ENCODE measurements at regions not wholly inside any gene's neighbourhood (a gene's known extent, or its start where the extent isn't known, plus 50 kb on each side); places are given as distances from the start of the nearest gene placed in this dataset.

DNA sequence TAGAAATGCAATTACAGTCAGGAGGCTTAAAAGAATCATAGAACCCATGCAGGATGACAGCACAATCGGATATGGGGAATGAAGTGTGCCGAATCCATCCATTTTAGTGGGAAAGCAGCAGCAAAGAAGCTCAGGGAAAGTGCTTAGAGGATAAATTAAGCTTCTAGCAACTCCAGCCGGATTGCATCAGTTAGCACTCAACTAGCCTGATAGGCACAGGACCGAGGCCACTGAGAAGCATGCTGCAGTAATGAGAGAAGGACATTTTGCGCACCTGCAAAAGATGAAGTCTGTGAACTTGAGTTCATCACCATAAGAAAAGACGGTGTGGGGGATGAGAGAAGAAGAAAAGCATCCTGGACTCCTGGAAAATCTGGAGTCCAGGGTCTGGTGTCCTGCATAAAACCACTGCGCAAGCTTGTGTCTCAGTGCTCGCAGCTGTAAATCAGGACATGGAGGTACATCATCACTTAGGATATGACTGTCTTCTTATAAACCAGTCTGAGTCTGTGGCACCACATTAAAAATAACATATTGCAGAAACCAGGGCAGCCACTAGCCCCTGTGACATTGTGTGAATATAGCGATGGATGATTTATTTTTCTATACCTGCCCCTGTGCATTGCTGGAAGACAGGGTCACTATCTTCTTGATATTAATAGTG lies 665.5 kb upstream of the SOX11 start:
- DNase-seq (ENCODE audit: extremely low read depth, low read depth, low spot score): no peak

GRCh38 chr2:5035057-5035488 lies 657.1 kb upstream of the SOX11 start:
- no peak for DNase-seq (ENCODE audit: extremely low read depth, low read depth, low spot score)

DNA sequence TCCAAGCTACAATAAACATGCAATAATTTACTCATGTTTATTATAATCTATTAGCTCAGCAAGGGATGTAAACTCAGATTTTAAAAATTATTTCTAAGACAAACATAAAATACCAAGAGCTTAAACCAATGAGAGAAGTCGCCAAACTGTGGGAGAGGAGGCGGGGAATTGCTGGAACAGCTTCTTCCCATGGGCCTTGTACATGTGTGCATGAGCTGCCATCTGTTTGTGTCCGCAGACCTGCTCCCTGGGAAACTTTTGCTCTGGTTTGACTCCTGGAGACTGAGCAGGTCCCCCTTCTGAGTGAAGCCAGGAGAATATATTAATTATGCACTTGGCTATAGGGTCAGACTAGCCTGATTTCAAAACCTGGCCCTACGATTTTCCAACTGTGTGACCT lies 655.9 kb upstream of the SOX11 start:
- DNase-seq (ENCODE audit: extremely low read depth, low read depth, low spot score): no peak

DNA sequence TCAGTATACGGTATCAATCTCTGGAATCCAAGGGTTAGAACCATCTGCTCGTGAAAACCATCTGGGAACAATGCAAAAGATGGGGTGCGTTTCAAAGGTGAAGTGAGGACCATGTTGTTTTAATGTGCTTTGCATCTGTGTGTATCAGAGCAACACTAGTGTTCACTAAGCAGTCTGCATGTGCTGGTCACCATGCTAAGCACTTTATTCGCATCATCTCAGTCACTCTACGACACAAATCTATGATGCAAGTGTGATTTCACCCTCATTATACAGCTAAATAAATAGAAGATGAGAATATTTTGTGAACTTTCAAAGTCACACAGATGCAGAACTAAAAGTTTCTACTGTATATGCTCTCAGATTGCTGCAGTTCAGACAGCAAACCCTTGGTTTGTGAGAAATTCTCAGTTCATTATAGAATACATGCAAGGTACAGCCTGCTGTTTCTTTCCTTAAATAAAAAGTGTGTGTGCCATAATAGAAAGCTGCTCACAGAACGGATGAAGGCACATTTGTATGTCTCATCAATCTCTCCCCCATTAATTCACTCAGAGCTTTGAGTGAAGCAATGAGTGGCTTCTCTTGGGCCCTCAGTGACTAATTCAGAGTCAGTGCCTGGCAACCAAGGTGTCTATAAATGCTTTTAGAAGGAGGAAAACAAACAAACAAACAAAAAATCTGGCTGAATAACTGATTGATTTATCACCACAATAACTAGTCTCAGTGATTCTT lies 652.8 kb upstream of the SOX11 start:
- no peak for DNase-seq (ENCODE audit: extremely low read depth, low read depth, low spot score)

DNA sequence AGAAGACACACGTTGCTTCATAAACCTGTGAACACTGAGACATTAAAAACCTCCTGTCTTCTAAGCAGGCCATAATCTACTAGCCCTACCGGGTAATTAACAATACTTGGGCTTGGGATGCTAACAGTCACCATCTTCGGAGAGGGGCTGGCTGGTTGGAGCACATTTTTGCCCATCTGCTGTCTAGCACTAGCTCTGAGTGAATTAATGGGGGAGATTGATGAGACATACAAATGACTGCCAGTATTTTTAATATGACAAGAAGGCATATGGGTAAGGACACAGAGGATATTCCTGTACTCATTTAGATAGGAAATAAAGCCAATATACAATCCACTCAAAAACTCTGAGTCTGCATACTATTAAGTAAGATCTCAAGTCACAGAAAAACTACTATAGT lies 651.6 kb upstream of the SOX11 start:
- DNase-seq (ENCODE audit: extremely low read depth, low read depth, low spot score): no peak

DNA sequence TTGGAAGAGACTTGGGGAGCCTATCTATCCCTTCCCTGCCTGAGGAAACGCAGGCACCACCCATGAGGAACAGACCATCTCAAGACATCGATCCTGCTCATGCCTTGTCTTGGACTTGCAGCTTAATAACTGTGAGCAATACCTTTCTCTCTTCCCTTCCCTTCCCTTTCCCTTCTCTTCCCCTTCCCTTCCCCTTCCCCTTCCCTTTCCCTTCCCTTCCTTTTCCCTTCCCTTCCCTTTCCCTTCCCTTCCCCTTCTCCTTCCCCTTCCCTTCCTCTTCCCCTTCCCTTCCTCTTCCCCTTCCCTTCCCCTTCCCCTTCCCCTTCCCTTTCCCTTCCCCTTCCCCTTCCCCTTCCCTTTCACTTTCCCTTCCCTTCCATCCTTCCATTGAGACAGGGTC lies 650.7 kb upstream of the SOX11 start:
- DNase-seq (ENCODE audit: extremely low read depth, low read depth, low spot score): no peak

- no peak for DNase-seq (ENCODE audit: extremely low read depth, low read depth, low spot score)
Measured at GRCh38 chr2:5042666-5043440, 649.3 kb upstream of the SOX11 start.

GRCh38 chr2:5051300-5051699 lies 640.9 kb upstream of the SOX11 start:
- DNase-seq (ENCODE audit: extremely low read depth, low read depth, low spot score): no peak

DNA sequence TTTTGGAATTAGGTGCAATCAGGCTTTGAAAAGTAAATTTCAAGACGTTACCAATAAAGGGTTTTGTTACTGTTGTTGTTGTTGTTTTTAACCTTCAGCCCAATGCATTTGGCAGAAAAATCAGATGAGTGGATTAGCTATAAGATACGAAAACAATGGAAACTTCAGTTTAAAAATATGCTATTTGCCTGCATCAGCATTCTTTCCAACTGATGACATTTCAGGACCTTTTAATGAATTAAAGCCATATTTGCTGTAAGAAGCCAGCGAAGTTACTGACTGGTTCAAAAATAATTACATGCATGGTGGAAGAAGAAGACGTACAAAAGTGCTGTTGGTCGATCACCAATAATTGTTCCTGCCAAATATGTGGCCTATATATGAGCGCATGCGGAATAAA lies 639.3 kb upstream of the SOX11 start:
- DNase-seq (ENCODE audit: extremely low read depth, low read depth, low spot score): no peak

- DNase-seq (ENCODE audit: extremely low read depth, low read depth, low spot score): no peak
Measured at GRCh38 chr2:5057891-5058351, 634.3 kb upstream of the SOX11 start.

DNA sequence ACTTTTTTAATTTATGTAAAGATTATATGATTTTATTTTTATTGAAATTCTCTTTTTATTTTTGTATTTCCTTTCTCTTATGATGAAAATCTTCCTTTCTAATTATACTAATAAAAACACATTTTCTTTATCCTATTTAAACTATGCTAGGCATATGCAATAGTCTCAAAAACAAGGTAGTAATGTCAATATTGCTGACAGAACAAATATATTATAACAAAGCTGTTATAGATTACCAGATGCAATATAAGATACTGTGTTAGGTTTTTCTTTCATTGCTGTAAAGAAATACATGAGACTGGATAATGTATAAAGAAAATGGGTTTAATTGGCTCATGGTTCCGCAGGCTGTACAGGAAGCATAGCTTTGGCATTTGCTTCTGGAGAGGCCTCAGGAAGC lies 631.2 kb upstream of the SOX11 start:
- no peak for DNase-seq (ENCODE audit: extremely low read depth, low read depth, low spot score)

- DNase-seq (ENCODE audit: extremely low read depth, low read depth, low spot score): no peak
Measured at GRCh38 chr2:5064687-5065086, 627.5 kb upstream of the SOX11 start.

GRCh38 chr2:5067816-5068215 lies 624.4 kb upstream of the SOX11 start:
- no peak for DNase-seq (ENCODE audit: extremely low read depth, low read depth, low spot score)

GRCh38 chr2:5070257-5070656 lies 621.9 kb upstream of the SOX11 start:
- DNase-seq (ENCODE audit: extremely low read depth, low read depth, low spot score): no peak

DNA sequence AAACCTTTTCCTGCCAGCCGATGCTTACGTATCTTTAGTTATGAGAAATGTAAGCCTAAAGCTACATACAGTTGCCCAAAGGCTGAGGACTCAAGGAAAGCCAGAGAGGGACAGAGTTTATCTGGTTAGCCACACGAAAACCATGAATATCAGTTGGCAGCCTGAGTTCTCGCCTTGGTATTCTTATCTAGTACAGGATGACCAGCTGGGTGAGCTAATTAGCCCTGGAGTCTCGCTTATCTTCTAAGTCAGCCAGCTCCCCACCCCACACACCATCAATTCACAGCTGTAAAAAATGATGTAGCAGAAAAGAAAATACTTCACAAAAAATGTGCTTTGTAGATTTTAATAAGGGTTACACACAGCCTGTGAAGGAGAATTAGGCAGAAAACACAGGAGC lies 617.5 kb upstream of the SOX11 start:
- no peak for DNase-seq (ENCODE audit: extremely low read depth, low read depth, low spot score)

DNA sequence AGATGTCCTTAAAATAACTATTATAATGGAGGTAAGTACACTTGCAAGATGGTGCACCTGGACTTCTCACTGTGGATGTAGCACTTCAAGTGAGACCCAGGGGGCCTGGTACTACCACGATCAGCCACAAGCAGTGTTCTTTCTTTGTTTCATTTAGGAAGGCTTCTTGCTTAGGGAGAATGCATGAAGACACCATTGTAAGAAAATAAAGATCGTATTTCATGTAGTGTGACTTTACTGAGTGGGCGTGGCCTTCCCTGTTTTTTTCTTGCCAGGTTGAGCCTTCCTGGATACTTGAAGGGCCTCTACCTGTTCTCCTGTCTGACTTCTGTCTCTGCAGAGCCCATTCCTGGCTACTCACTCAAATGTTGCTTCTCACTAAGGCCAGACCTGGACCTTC lies 615.6 kb upstream of the SOX11 start:
- DNase-seq (ENCODE audit: extremely low read depth, low read depth, low spot score): no peak

GRCh38 chr2:5077479-5078089 lies 614.6 kb upstream of the SOX11 start:
- peak; percentile 16 for DNase-seq (ENCODE audit: extremely low read depth, low read depth, low spot score)

GRCh38 chr2:5083402-5083801 lies 608.8 kb upstream of the SOX11 start:
- DNase-seq (ENCODE audit: extremely low read depth, low read depth, low spot score): no peak

GRCh38 chr2:5089409-5089808 lies 602.8 kb upstream of the SOX11 start:
- no peak for DNase-seq (ENCODE audit: extremely low read depth, low read depth, low spot score)

DNA sequence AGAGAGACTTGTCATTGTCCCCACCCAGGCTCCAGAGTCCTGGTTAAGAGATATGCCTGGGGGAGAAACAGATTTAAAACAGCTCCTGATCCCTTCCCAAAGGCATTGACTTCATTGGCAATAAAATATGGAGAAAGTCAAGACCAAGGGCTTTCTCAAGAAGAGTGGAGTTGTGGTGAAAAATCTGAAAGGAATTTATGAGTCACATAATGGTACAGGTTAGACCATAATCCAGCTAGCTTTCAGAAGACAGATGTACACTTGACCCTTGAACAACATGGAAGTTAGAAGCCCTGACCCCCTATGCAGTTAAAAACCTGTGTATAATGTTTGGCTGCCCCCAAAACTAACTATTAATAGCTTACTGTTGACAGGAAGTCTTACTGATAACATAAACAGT lies 599.1 kb upstream of the SOX11 start:
- DNase-seq (ENCODE audit: extremely low read depth, low read depth, low spot score): no peak

DNA sequence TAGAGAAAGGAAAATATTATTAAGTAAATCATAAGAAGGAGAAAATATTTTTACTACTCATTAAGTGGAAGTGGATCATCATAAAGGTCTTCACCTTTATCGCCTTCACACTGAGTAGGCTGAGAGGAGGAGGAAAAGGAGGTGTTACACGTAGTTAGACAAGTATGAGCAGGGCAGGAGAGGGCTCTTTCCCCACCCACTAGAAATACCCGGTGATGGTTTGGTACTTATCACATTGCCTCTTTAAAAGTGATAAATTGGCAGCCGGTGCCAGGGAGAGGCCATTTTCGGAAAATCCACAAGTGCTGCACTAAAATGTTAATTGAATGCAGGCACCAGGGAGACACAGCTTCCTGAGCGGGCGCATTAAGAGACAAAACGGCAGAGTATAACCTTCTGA lies 598.7 kb upstream of the SOX11 start:
- DNase-seq (ENCODE audit: extremely low read depth, low read depth, low spot score): no peak

Measured in glomerular endothelial cell (primary cell).